Epithelial cell of proximal tubule (primary cell): ENCODE measurements at regions not wholly inside any gene's neighbourhood (a gene's known extent, or its start where the extent isn't known, plus 50 kb on each side); places are given as distances from the start of the nearest gene placed in this dataset.
"Not testable (repeated sequence)": the region's sequence is repeated elsewhere in the genome, so short reads cannot be mapped to it uniquely, and the experiment has no call there.

Experiments used
- DNase-seq: peaks from one replicate; pipeline ENCODE4 v3.0.0-alpha.2; 2011; ENCODE audit warnings: low read depth
- H3K4me3 ChIP-seq: 2 replicates; pipeline ENCODE4 v1.5.1; 2011; ENCODE audit warnings: low read depth, mild to moderate bottlenecking, low read length
- TF ChIP-seq, protein P1 (sequence below): conservative IDR thresholded peaks from 2 replicates; pipeline ENCODE4 v1.5.1; 2012; ENCODE audit warnings: low read depth, mild to moderate bottlenecking, low read length

DNA sequence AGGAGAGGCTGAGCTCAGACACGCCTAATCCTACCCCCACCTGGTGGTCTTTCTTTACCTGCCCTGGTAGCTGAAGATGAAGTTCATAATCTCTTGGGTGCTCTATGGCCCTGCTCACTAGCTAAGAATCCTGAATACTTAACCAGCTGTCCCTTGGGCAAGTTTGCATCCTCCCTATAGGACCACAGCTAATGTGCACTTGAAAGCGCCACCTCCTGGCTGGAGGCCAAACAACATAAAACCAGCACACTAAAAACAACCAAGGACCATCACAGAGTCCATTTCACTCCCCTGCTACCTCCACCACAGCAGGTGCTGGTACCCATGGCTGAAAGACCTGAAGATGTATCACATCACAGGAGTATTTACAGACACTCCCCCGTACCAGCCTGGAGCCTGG is 155.5 kb upstream of the SLC24A3 start:
- TF ChIP-seq, protein P1, sequence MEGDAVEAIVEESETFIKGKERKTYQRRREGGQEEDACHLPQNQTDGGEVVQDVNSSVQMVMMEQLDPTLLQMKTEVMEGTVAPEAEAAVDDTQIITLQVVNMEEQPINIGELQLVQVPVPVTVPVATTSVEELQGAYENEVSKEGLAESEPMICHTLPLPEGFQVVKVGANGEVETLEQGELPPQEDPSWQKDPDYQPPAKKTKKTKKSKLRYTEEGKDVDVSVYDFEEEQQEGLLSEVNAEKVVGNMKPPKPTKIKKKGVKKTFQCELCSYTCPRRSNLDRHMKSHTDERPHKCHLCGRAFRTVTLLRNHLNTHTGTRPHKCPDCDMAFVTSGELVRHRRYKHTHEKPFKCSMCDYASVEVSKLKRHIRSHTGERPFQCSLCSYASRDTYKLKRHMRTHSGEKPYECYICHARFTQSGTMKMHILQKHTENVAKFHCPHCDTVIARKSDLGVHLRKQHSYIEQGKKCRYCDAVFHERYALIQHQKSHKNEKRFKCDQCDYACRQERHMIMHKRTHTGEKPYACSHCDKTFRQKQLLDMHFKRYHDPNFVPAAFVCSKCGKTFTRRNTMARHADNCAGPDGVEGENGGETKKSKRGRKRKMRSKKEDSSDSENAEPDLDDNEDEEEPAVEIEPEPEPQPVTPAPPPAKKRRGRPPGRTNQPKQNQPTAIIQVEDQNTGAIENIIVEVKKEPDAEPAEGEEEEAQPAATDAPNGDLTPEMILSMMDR, result no peak
- H3K4me3 ChIP-seq, result no peak overlapping the region
- DNase-seq, result no peak

- DNase-seq, H3K4me3 ChIP-seq: not testable (repeated sequence)
Measured at GRCh38 chr20:19064788-19065187, 147.7 kb upstream of the SLC24A3 start.

DNA sequence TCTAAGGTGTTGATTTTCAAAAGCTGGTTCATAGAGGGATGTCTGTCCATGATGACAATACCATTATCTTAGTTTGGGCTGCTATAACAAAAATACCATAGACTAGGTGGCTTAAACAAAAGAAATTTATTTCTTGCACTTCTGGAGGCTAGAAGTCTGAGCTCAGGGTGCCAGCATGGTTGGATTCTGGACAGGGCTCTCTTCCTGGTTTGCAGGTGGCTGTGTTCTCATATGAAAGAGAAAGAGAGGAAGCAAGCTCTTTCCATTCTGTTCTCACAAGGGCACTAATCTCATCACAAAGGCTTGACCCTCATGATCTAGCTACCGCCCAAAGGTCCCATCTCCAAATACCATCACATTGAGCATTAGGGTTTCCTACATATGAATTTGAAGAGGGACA is 144.5 kb upstream of the SLC24A3 start:
- DNase-seq, result no peak
- TF ChIP-seq, protein P1, result no peak
- no peak overlapping the region for H3K4me3 ChIP-seq

- DNase-seq, result no peak
- no peak overlapping the region for H3K4me3 ChIP-seq
- TF ChIP-seq, protein P1, result no peak
Measured at GRCh38 chr20:19070026-19070425, 142.4 kb upstream of the SLC24A3 start.

DNA sequence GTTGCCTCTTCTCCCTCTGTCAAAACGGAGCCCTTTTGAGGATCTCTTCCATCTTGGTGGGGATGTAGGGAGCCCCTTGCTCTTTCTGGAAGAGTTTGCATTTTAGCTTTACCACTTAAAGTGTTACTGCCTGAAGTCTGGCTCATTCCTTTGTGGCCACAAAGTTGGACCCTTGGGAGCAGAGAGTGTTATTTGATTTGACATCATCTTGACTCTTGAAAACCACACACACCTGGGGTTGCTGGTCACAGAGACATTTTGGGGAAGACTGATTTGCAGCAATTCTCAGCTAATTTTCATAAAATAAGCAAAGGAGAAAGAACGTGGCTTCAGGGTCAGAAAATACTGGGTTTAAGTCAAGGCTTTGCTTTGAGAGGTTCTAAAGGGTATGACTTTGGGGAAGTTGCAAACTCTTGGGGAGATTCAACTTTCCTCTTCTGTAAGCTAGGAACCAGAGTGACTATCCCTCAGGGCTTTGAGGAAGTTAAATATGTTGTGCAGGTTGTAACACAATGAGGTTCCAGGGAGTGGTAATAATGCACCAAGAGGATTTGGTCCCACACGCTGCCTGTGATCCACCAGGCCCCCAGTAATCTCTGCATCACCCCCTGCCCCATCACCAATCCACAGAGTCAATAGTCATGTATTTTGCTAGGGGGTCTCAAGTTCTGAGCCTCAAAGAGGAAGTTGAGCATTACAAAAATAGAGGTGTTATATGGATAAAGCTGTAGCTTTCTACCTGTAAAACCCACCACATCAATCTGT is 141.6 kb upstream of the SLC24A3 start:
- no peak overlapping the region for H3K4me3 ChIP-seq
- TF ChIP-seq, protein P1, result no peak
- DNase-seq, result no peak

GRCh38 chr20:19071446-19071725 is 141.1 kb upstream of the SLC24A3 start:
- H3K4me3 ChIP-seq, result no peak overlapping the region
- no peak for DNase-seq
- TF ChIP-seq, protein P1, result no peak

DNA sequence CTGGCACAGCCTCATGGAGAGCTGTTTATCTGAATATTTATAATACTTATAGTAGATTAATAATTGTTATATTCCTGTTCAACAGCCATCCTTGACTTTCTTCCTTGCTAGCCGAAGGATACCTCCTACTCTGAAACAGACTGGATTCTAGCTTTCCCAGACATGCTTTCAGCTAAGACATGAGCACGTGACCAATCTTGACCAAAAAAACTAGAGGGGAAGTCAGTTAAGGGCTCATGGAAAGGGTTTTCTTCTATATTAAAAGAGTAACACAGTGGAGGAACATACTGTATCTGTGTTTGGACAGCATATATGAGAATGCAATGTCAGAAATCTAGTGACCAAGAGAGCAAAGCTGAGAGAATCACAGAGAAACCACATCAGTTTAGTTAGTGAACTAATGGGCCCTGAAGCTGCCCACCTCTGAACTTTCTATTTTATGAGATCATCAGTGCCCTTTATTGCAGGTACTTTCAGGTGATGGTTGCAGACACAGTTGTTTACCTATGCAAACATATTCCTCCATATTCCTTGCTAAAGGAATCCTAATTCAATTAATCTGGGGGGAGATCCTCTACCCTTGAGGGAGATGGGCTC is 140.4 kb upstream of the SLC24A3 start:
- H3K4me3 ChIP-seq, result no peak overlapping the region
- DNase-seq, result no peak
- TF ChIP-seq, protein P1, result no peak
